WERI-Rb-1 (cell line): ENCODE measurements at regions not wholly inside any gene's neighbourhood (a gene's known extent, or its start where the extent isn't known, plus 50 kb on each side); places are given as distances from the start of the nearest gene placed in this dataset.
A peak's percentile ranks its signal among the peaks of the same experiment; 100 is the strongest.

Experiments used
- DNase-seq: peaks from one replicate; pipeline ENCODE4 v3.0.0-alpha.2; 2020
- H3K27ac ChIP-seq: fragments of 250-450 bp; sonication (Bioruptor Pico); 2 replicates; pipeline ENCODE4 v1.5.1; 2020; ENCODE audit warnings: mild to moderate bottlenecking, moderate library complexity
- H3K27me3 ChIP-seq: fragments of 250-450 bp; sonication (Bioruptor Pico); 2 replicates; pipeline ENCODE4 v1.5.1; 2021; ENCODE audit warnings: mild to moderate bottlenecking, low read depth, moderate library complexity; ENCODE audit not compliant: insufficient read depth, severe bottlenecking
- H3K36me3 ChIP-seq: fragments of 250-450 bp; sonication (Bioruptor Pico); 2 replicates; pipeline ENCODE4 v1.5.1; 2020; ENCODE audit warnings: mild to moderate bottlenecking, moderate library complexity
- H3K4me3 ChIP-seq: 2 replicates; pipeline ENCODE4 v1.5.1; 2011; ENCODE audit warnings: low read depth, mild to moderate bottlenecking, control low read depth, low read length
- H3K9me3 ChIP-seq: fragments of 250-450 bp; sonication (Bioruptor Pico); 2 replicates; pipeline ENCODE4 v1.5.1; 2021; ENCODE audit warnings: mild to moderate bottlenecking, moderate library complexity; ENCODE audit not compliant: severe bottlenecking
- TF ChIP-seq, protein P1 (sequence below): IDR thresholded peaks from 2 replicates; pipeline ENCODE4 v1.5.1; 2011; ENCODE audit warnings: low read depth, mild to moderate bottlenecking, control low read depth, inconsistent platforms, low read length

DNA sequence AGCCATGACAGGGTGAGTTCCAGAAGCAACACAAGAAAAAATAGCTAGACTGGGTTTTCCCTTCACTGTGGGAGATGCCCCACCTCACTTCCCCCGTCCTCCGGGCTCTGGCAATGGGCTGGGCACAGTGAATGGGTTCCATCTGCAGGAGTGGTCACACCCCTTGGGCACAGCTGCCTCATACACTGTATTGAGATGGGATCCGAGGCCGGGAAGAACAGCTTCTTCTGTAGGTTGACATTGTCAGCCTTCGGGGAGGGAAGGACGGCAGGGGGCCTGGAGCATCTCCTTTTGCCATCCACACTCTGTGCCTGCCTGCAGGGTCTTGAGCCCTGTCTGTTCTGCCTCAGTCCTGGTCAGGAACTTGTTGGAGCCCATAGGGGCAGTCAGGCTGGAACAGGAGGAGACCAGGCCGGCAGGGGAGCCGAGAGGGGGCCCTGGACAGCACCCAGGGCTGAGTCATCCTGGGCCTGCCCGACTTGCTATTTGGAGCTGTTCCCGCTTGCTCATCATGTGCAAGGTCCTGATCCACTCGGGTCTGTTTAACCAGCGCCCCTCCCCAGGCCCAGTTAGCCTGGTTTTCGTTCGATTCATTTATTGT is 286.7 kb downstream of the SEC14L1 start:
- H3K27ac ChIP-seq: no peak overlapping the region
- no peak overlapping the region for H3K4me3 ChIP-seq
- H3K27me3 ChIP-seq: no peaks in the 10 kb centered on the region
- no peak for DNase-seq
- H3K36me3 ChIP-seq: peaks cover 54% of the 10 kb centered on the region
- H3K9me3 ChIP-seq: no peaks in the 10 kb centered on the region
- TF ChIP-seq, protein P1, sequence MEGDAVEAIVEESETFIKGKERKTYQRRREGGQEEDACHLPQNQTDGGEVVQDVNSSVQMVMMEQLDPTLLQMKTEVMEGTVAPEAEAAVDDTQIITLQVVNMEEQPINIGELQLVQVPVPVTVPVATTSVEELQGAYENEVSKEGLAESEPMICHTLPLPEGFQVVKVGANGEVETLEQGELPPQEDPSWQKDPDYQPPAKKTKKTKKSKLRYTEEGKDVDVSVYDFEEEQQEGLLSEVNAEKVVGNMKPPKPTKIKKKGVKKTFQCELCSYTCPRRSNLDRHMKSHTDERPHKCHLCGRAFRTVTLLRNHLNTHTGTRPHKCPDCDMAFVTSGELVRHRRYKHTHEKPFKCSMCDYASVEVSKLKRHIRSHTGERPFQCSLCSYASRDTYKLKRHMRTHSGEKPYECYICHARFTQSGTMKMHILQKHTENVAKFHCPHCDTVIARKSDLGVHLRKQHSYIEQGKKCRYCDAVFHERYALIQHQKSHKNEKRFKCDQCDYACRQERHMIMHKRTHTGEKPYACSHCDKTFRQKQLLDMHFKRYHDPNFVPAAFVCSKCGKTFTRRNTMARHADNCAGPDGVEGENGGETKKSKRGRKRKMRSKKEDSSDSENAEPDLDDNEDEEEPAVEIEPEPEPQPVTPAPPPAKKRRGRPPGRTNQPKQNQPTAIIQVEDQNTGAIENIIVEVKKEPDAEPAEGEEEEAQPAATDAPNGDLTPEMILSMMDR: no peak

DNA sequence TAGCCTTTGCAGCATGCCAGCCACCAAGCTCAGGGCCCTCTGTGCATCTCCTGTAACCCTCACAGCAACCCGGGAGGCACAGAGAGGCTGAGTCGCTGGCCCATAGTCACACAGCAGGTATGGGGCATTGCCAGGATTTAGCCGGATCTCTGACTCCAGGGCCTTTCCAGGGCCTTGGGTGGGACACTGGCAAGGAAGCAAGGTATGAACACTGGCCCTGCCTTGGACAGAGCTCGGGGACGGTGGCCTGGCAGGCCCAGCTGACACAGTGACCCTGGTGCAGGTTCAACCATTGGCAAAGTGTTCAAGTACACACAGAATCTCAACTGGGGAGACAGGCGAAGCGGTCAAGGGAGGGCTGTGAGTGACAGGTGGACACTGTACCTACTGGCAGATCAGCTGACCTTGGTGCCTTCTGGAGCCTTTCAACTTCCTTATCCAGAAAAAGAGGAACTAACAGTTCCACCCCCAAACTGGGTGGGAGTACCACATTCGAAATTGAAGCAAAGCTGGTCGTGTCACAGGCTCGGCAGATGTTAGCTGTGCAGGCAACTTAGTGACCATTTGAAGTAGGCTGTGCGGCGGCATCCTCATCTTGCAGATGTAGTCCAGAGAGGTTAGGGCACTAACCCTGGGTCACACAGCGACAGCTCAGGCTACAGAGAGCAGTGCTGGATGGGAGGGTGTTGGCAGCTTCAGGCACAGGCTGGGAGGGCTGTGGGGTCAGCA is 287.4 kb downstream of the SEC14L1 start:
- H3K36me3 ChIP-seq: peaks cover 51% of the 10 kb centered on the region
- no peak for DNase-seq
- H3K27ac ChIP-seq: no peak overlapping the region; the same call in 1 of the 2 replicates
- H3K4me3 ChIP-seq: no peak overlapping the region
- TF ChIP-seq, protein P1: no peak
- no peaks in the 10 kb centered on the region for H3K9me3 ChIP-seq
- no peaks in the 10 kb centered on the region for H3K27me3 ChIP-seq

DNA sequence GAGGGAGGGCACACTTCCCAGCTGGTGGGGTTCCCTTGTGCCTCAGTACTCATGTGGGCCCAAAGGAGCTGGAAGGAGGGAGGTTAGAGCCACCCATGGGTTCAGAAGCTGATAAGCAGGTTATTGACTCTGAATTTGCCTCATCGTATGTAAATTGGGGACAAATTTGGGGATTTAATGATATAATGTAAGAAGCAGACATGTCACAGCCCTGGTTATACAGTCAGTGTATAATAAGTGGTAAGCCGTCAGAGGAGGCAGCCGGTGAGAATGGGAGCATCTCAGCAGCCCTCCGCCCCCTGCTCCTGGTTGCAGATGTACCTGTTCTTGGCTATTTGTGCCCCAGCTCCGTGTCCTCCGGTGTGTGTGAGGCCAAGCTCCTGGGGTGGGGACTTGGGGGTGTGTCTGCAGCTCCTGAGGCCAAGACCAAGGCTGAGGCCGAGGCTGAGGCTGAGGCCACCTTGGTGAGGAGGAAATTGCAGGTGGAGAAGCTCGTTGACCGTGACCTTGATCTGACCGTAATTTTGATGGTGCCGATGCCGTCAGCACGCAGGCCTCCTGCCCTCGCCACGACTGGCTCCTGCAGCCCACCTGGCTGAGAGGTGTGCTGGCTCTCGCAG is 288.1 kb downstream of the SEC14L1 start:
- Histone ChIP-seq H3K27me3 (no peaks in the 10 kb centered on the region), H3K4me3 (no peak overlapping the region), H3K9me3 (no peaks in the 10 kb centered on the region), H3K36me3 (peaks cover 44% of the 10 kb centered on the region), H3K27ac (peak overlapping the region; percentile 53)
- no peak for DNase-seq
- TF ChIP-seq, protein P1: no peak

DNA sequence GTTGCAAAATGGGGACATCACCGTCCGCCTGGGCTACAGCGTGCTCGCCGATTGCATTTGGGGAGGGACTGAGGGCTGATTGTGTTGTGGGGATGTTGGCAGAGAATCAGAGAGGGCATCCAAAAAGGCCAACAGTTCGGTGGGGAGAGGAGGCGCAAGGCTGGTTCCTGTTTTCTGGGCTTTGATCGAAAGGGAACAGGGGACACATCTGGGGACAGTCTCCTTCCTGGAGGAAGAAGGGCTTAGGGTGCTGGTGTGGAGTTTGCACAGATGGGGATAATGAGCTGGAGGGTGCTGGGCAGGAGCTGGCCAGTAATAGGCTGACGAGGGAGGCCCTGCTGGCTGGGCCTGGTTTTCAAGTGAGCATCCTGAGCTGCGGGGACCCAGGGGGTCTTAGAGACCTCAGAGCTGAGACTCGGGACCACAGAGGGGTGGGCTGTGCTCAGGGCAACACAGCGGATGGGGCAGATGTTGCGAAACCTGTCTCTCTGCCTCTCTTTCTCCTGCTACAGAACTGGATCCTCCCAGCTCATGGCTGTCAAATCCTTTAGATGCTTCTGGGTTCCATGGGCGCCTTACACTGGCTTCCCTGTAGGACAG is 288.7 kb downstream of the SEC14L1 start:
- Histone ChIP-seq H3K27me3 (no peaks in the 10 kb centered on the region), H3K4me3 (no peak overlapping the region), H3K27ac (peak overlapping the region; percentile 53), H3K9me3 (no peaks in the 10 kb centered on the region), H3K36me3 (peaks cover 38% of the 10 kb centered on the region)
- TF ChIP-seq, protein P1: no peak
- peak; percentile 60 for DNase-seq

DNA sequence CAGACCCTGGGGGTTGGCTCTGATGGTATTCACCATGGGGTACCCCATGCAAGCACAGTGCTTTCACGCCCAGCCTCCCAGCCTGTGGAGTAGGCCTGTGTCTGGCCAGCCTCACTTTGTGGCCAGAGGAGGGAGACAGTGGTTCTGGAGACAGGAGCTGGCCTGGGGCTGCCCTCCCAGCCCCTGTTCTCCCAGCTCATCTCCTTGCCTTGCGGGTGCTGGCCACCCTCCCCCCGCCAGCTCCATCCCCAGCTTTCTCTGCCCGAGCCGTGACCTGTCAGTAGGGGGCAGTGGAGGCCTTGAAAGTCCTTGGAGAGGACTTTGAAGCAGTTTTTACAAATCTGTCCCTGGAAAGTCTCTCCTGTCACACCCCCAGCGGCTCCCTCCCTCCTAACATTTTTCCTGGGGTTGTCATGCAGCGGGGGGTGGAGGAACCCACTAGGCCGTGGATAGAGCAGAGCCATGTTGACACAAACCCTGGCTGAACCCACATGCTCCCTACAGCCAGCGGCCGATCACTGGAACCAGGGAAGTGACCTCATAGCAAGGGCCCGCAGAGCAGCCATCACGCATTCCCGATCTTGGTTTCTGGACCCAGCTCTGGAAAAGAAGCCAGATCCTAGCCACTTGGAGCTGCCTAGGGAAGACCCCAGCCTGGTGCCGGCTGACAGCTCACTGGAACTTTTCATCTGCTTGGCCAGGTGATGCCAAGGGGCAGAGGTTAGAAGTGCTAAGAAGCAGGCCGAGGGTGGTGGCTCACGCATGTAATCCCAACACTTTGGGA is 289.4 kb downstream of the SEC14L1 start:
- Histone ChIP-seq H3K27ac (peak overlapping the region; percentile 53), H3K9me3 (no peaks in the 10 kb centered on the region), H3K4me3 (no peak overlapping the region), H3K36me3 (peaks cover 41% of the 10 kb centered on the region), H3K27me3 (no peaks in the 10 kb centered on the region)
- TF ChIP-seq, protein P1: peak; percentile 83
- peak; percentile 97 for DNase-seq
